HG03558 (cell line): ENCODE measurements at regions not wholly inside any gene's neighbourhood (a gene's known extent, or its start where the extent isn't known, plus 50 kb on each side); places are given as distances from the start of the nearest gene placed in this dataset.
"Not testable (repeated sequence)": the region's sequence is repeated elsewhere in the genome, so short reads cannot be mapped to it uniquely, and the experiment has no call there.

ENCODE experiments used
- ATAC-seq: cut with Tn5 transposase; IDR thresholded peaks from one replicate; pipeline ENCODE4 v1.9.1; 2021; ENCODE audit warnings: moderate number of reproducible peaks; ENCODE audit not compliant: unreplicated experiment; ENCODE audit errors: extremely low read depth

DNA sequence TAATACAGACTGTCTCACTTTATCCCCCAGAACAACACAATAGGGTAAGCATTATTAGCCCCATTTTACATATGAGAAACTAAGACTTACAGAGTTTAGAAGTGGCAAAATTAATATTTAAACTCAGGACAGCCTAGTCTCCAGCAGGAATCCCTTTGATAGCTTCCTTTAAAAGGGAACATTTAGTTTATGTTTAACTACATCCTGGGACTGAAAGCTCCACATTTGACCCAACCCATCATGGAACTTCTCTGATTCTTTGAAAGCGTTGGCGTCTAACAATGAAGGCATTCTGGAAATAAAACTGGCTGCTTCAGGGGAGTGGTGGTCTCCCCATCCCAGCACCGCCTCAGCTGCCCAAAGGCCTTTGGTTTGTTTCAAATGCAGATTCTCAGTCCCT, 250.6 kb upstream of the NFIA start:
- ATAC-seq = no peak

- no peak for ATAC-seq
Measured at GRCh38 chr1:60828944-60829343, 253.4 kb upstream of the NFIA start.

- ATAC-seq = no peak
Measured at GRCh38 chr1:60826320-60827094, 255.9 kb upstream of the NFIA start.

- no peak for ATAC-seq
Measured at GRCh38 chr1:60825593-60825992, 256.8 kb upstream of the NFIA start.

DNA sequence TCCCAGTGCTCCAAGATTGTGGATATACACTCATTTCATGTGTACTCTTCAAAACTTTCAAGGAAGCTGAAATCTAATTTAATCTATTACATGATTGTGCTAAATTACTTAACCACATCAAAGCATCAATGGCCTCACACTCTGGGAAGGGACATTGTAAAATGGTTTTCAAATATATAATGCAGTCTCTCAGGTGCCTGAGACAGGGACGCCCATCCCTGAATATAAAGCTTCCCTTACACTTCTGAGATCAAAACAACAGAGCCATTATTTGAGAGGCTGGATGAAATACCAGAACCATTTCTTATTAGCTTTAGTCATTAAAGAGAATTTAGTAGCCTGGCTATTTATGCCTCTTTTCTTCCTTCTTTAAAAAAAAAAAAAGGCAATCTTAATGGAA, 259.2 kb upstream of the NFIA start:
- no peak for ATAC-seq

GRCh38 chr1:60822252-60822651, 260.1 kb upstream of the NFIA start:
- no peak for ATAC-seq

DNA sequence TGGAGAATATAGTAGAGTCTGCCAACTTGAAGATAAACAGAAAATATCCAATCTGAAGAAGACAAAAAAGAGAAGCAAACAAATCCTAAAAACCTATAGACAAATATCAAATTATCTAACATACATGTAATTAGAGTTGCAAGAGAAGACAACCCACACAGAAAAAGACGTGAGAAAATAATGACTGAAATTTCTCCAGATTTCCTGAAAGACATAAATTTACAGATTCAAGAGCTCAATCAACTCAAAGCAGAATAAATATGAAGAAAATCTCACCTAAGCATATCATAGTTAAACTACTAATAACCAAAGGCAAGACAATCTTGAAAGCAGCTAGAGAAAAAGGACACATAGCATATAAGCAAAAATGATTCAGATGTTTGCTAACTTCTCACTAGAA, 261.2 kb upstream of the NFIA start:
- no peak for ATAC-seq

- no peak for ATAC-seq
Measured at GRCh38 chr1:60818969-60819701, 263.2 kb upstream of the NFIA start.

- ATAC-seq = no peak
Measured at GRCh38 chr1:60813071-60813470, 269.3 kb upstream of the NFIA start.

DNA sequence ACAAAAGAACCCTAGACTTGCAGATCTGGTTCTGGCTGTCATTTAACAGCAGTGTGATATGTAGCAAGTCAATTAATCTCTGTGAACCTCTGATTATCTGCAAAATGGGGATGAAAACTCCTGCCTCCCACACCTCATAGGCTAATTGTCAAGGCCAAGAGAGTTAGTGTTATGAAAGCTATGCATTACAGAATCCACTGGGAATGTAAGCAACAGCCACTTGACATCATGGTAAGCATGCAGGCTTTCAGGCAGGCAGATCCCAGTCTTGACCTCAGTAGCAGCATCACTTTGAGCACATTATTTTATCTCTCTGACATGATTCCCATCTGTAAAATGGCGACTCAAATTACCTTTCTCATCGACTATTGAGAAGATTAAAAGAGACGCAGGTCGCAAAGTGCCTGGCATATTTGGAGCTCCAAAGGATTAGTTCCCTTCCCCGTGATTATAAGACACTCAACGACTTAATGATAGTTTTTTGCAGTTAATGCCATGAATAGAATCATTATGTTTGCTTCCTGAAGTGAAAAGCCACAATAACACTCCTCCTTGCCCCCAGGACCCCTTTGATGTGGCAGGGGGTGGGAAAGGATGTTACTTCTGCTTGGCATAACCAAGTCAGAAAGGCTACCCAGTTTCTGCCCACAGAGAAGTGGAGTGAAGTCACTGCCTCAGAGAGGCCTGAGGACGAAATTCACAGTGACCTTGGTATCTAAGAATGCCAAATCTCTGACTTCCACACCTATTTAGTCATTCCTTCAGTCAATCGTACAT, 273.0 kb upstream of the NFIA start:
- ATAC-seq = no peak

GRCh38 chr1:60808676-60809075, 273.7 kb upstream of the NFIA start:
- ATAC-seq = no peak

DNA sequence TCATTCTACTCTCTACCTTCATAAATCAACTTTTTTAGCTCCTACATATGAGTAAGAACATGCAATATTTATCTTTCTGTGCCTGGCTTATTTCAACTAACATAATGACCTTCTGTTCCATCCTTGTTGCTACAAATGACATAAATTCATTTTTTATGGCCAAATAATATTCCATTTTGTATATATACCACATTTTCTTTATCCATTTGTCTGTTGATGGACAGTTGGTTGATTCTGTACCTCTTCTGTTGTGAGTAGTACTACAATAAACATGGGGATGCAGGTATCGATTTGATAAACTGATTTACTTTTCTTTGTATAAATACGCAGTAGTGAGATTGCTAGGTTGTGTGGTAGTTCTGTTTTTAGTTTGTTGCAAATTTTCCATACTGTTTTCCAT, 279.5 kb upstream of the NFIA start:
- ATAC-seq = no peak

DNA sequence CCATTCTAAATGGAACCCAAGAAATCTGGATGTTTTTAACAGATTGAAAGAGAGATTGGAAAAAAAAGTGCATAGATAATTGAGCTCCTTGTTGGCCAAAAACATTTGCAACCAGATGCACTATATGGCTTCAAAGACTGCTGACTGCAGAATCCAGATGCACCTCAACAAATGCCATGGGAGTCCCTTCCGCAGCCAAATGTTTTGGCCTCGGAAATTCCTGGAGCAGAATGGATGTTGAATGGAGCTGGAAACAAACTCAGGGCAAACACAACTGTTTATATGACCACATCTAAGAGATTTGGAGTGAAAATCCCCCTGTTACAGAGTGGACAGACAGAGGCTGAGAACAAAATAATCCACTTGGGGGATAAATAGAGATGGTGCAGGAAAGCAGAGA, 285.0 kb upstream of the NFIA start:
- no peak for ATAC-seq

DNA sequence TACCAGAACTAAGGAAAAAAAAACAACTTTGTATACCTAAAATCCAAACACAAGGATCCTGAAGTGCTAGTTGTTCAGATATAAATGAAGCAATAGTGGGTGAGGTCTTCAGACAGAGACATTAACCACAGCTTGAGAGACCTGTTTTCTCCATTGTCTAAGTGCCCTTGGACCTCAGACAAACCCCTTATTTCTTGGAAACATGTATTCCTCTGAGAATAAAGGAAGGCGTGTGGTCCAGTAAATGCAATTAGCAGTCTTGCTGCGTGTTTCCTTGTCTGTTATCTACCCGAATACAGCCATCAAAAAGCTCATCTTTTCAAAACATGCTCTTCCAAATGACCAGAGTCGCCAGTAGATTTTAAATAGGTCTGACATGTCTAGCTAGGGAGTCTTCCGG, 291.1 kb upstream of the NFIA start:
- no peak for ATAC-seq

DNA sequence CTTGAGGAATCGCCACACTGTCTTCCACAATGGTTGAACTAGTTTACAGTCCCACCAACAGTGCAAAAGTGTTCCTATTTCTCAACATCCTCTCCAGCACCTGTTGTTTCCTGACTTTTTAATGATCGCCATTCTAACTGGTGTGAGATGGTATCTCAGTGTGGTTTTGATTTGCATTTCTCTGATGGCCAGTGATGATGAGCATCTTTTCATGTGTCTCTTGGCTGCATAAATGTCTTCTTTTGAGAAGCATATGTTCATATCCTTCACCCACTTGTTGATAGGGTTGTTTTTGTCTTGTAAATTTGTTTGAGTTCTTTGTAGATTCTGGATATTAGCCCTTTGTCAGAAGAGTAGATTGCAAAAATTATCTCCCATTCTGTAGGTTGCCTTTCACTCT, 309.3 kb upstream of the NFIA start:
- ATAC-seq = not testable (repeated sequence)

GRCh38 chr1:60769082-60769481, 313.3 kb upstream of the NFIA start:
- ATAC-seq = no peak

DNA sequence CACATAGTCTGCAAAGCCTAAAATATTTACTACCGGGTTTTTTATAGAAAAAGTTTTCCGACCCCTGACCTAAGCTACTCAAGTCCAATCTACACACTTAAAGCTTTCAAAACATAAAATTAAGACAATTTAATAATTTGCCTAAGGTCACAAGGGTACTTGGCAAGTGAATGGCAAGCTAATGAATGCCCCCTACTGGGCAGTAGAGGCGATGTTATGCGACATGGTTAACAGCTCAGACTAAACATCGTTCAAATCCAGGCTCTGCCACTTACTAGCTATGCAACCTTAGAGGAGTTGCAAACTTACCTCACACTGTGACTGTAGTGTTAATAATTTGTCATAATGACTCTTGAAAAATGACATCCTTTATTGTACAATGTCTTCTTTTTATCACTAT, 317.2 kb upstream of the NFIA start:
- no peak for ATAC-seq

- no peak for ATAC-seq
Measured at GRCh38 chr1:60764489-60764888, 317.9 kb upstream of the NFIA start.

GRCh38 chr1:60763741-60764140, 318.6 kb upstream of the NFIA start:
- no peak for ATAC-seq

DNA sequence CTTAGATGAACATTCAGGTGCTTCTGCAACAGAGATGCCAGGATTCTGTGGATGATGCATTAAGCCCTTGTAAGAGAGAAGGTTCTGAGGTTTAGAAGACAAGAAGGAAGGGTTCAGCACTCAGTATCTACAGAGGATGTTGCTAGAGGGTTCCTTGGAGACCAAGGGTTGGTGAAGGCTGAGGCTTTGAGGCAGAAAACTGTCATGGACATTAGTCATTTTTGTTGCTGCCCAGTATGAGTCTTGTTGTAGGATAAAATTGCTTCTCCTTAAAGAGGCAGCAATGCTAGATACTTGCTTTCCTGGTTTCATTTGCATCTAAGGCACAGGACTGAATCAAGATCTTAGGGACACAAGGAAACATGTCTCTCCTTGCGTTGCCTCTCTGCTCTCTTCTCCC, 319.4 kb upstream of the NFIA start:
- no peak for ATAC-seq

- ATAC-seq = no peak
Measured at GRCh38 chr1:60762176-60762575, 320.2 kb upstream of the NFIA start.
